CD4-positive, alpha-beta T cell (primary cell): ENCODE measurements at regions not wholly inside any gene's neighbourhood (a gene's known extent, or its start where the extent isn't known, plus 50 kb on each side); places are given as distances from the start of the nearest gene placed in this dataset.

Experiments used
- ATAC-seq: fragments of 200-7000 bp; cut with Tn5 transposase; one replicate; pipeline ENCODE4 v1.10.0; 2022; ENCODE audit warnings: mild to moderate bottlenecking; ENCODE audit not compliant: poor library complexity
- CTCF ChIA-PET: fragments of 350-600 bp; sonication (Branson Sonifier 250); formaldehyde crosslinking; loops from one replicate; lab custom pipeline; 2021; ENCODE audit warnings: antibody characterized with exemption, inconsistent platforms; lab: Charles Lee
- POLR2A ChIA-PET: fragments of 350-600 bp; sonication (Branson Sonifier 250); formaldehyde crosslinking; loops from one replicate; lab custom pipeline; 2021; ENCODE audit warnings: antibody characterized with exemption, inconsistent platforms; lab: Charles Lee
- DNase-seq, 14 experiments: peaks; one replicate each; pipeline ENCODE4 v3.0.0-alpha.2; 2013 to 2020; ENCODE audit warnings: mixed read lengths in 2 of 14
- H3K27ac ChIP-seq, 2 donors: one replicate each; pipeline versions ENCODE4 v1.5.1 to v1.7.0; 2013; ENCODE audit warnings: low read length in 2 of 2, low read depth in 1 of 2, mild to moderate bottlenecking in 1 of 2
- H3K27me3 ChIP-seq, 2 experiments: 1 replicate in 1 of 2; 2 replicates in 1 of 2; pipeline versions ENCODE4 v1.6.1 to v1.7.0; 2013; ENCODE audit warnings: low read length in 2 of 2, control low read depth in 1 of 2, mild to moderate bottlenecking in 1 of 2, moderate library complexity in 1 of 2; ENCODE audit not compliant: insufficient read depth in 2 of 2, control insufficient read depth in 1 of 2
- H3K36me3 ChIP-seq: one replicate; pipeline ENCODE4 v1.6.1; 2013; ENCODE audit warnings: low read length, control low read depth; ENCODE audit not compliant: insufficient read depth
- H3K4me1 ChIP-seq: one replicate; pipeline ENCODE4 v1.6.1; 2013; ENCODE audit warnings: low read length, control low read depth; ENCODE audit not compliant: insufficient read depth
- H3K4me3 ChIP-seq: one replicate; pipeline ENCODE4 v1.5.1; 2013; ENCODE audit warnings: mild to moderate bottlenecking, low read length, moderate library complexity
- H3K9me3 ChIP-seq, 2 experiments: 1 replicate in 1 of 2; 2 replicates in 1 of 2; pipeline versions ENCODE4 v1.6.1 to v1.7.0; 2013; ENCODE audit warnings: low read length in 2 of 2, mild to moderate bottlenecking in 2 of 2, control low read depth in 1 of 2, moderate library complexity in 1 of 2; ENCODE audit not compliant: control insufficient read depth in 1 of 2, insufficient read depth in 1 of 2
- H3K27ac Mint-ChIP-seq: one replicate; pipeline ENCODE4 v1.8.0; 2020; ENCODE audit warnings: mixed read lengths
- H3K27me3 Mint-ChIP-seq: one replicate; pipeline ENCODE4 v1.8.0; 2021; ENCODE audit warnings: mixed read lengths
- H3K36me3 Mint-ChIP-seq: one replicate; pipeline ENCODE4 v1.8.0; 2021; ENCODE audit warnings: low read depth, mixed read lengths
- H3K4me1 Mint-ChIP-seq: one replicate; pipeline ENCODE4 v1.8.0; 2021; ENCODE audit warnings: low read depth, mixed read lengths
- H3K4me3 Mint-ChIP-seq: one replicate; pipeline ENCODE4 v1.8.0; 2020; ENCODE audit warnings: mild to moderate bottlenecking, mixed read lengths
- H3K9me3 Mint-ChIP-seq: one replicate; pipeline ENCODE4 v1.8.0; 2020; ENCODE audit warnings: mixed read lengths
- intact Hi-C, 2 experiments: fragments of 100-400 bp; cut with DNase I in 1 of 2; cut with micrococcal nuclease in 1 of 2; formaldehyde crosslinking; loops; one replicate each; pipeline versions ENCODE4 v1.15.1 to v1.9.0; 2023 to 2025; cut with DNase I, micrococcal nuclease
- TF ChIP-seq, protein P1 (sequence below): fragments of 200-600 bp; IDR thresholded peaks from one replicate; pipeline ENCODE4 v1.8.0; 2022; ENCODE audit warnings: antibody characterized with exemption, mild to moderate bottlenecking

DNA sequence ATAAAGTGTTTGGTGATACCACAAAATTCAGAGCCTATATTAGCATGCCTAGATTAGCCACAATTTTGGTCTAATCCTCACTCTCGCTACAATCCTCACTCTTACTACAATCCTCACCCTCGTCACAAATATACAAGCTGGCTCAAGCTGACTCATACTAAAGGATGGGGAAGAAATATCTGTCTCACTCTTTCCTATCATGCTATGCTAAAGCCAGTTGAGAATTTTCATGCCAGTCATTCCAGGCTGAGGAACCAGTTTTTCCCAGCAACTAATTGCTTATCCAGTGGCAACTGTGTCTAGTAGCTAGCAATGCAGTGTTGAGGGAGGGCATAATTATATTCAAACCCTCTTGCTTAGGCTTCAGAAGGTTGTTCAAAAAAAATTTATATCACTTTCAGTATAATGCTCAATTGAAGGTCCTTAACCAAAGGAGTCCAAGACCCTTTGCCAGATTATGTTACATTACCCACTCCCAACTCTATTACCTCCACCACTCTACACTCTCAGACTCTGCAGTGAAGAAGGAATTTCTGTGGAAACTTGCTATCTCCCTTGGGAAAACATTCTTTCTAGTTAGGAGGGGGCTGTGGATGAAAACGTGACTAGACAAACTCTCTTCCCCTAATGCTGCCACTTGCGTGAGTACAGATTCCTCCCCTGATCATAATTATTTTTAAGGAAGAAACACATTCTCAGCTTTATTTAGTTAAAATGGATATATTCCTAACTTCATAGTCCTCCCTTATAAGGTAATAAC lies 810.3 kb upstream of the ACO1 start:
- Mint-ChIP-seq H3K9me3 (peaks cover 3% of the 10 kb centered on the region), H3K27ac (no peak overlapping the region), H3K36me3 (no peaks in the 10 kb centered on the region), H3K27me3 (no peaks in the 10 kb centered on the region), H3K4me1 (no peaks in the 10 kb centered on the region), H3K4me3 (no peak overlapping the region)
- Histone ChIP-seq H3K27ac (no peak overlapping the region), H3K36me3 (no peaks in the 10 kb centered on the region), H3K9me3 (no peaks in the 10 kb centered on the region), H3K27me3 (no peaks in the 10 kb centered on the region), H3K4me3 (no peak overlapping the region), H3K4me1 (no peaks in the 10 kb centered on the region)
- DNase-seq (no peak), ATAC-seq (no peak)
- POLR2A ChIA-PET, result no interaction called here
- TF ChIP-seq, protein P1, sequence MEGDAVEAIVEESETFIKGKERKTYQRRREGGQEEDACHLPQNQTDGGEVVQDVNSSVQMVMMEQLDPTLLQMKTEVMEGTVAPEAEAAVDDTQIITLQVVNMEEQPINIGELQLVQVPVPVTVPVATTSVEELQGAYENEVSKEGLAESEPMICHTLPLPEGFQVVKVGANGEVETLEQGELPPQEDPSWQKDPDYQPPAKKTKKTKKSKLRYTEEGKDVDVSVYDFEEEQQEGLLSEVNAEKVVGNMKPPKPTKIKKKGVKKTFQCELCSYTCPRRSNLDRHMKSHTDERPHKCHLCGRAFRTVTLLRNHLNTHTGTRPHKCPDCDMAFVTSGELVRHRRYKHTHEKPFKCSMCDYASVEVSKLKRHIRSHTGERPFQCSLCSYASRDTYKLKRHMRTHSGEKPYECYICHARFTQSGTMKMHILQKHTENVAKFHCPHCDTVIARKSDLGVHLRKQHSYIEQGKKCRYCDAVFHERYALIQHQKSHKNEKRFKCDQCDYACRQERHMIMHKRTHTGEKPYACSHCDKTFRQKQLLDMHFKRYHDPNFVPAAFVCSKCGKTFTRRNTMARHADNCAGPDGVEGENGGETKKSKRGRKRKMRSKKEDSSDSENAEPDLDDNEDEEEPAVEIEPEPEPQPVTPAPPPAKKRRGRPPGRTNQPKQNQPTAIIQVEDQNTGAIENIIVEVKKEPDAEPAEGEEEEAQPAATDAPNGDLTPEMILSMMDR, result no peak
- CTCF ChIA-PET, result no interaction called here
- intact Hi-C loops, result no loop called here

DNA sequence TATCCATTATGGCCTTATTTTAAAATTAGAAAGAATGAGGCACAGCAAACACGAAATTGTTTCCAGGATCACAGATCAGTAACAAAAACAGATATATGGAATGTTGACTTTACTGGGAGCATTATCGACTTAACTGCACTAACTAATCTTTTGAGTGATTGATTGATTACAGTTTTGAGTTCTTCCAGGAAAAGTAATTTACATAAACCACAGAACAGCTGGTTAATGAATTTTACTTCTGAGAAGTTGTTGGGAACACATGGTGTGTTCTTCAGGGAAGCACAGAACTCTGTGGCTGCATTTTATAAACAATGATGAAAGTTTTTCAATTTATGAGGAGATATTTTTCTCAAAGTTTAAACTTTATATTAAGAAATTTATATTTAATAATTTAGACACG lies 802.4 kb upstream of the ACO1 start:
- H3K9me3 Mint-ChIP-seq, result no peaks in the 10 kb centered on the region
- H3K36me3 Mint-ChIP-seq, result no peaks in the 10 kb centered on the region
- no peaks in the 10 kb centered on the region for H3K4me1 ChIP-seq
- no peak for ATAC-seq
- no peaks in the 10 kb centered on the region for H3K4me1 Mint-ChIP-seq
- no peak overlapping the region for H3K27ac Mint-ChIP-seq
- no peaks in the 10 kb centered on the region for H3K27me3 ChIP-seq
- no peaks in the 10 kb centered on the region for H3K9me3 ChIP-seq
- DNase-seq, result no peak
- no peak overlapping the region for H3K27ac ChIP-seq
- CTCF ChIA-PET, result no interaction called here
- no peaks in the 10 kb centered on the region for H3K27me3 Mint-ChIP-seq
- no peaks in the 10 kb centered on the region for H3K36me3 ChIP-seq
- TF ChIP-seq, protein P1, result no peak
- no peak overlapping the region for H3K4me3 ChIP-seq
- H3K4me3 Mint-ChIP-seq, result no peak overlapping the region
- intact Hi-C loops, result no loop called here
- POLR2A ChIA-PET, result no interaction called here

DNA sequence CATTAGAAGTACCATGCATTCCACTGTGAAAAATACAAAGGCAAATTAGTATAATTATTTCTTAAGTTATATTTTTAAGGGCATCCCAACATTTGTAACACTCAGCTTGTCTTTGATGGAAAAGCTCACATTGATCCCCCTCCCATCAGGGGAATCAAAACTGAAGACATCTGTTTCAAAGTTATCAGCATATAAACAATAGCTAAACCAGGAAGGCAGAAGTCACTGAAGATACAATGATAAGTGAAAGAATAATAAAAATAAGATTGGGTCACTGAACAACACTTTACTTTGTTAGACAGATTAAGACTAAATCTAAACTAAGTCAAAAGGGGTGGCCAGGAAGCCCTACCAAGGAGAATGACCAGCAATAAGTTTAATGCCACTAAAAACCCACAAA lies 801.9 kb upstream of the ACO1 start:
- Histone ChIP-seq H3K4me1 (no peaks in the 10 kb centered on the region), H3K27ac (no peak overlapping the region), H3K9me3 (no peaks in the 10 kb centered on the region), H3K36me3 (no peaks in the 10 kb centered on the region), H3K27me3 (no peaks in the 10 kb centered on the region), H3K4me3 (no peak overlapping the region)
- Mint-ChIP-seq H3K4me1 (no peaks in the 10 kb centered on the region), H3K36me3 (no peaks in the 10 kb centered on the region), H3K27me3 (no peaks in the 10 kb centered on the region), H3K4me3 (no peak overlapping the region), H3K27ac (no peak overlapping the region), H3K9me3 (no peaks in the 10 kb centered on the region)
- ChIA-PET CTCF (no interaction called here), POLR2A (no interaction called here)
- DNase-seq, result no peak
- no peak for ATAC-seq
- TF ChIP-seq, protein P1, result no peak
- intact Hi-C loops, result no loop called here
